WTC11 (cell line): ENCODE measurements at regions not wholly inside any gene's neighbourhood (a gene's known extent, or its start where the extent isn't known, plus 50 kb on each side); places are given as distances from the start of the nearest gene placed in this dataset.

Experiments used
- ATAC-seq: fragments of 200-7000 bp; cut with Tn5 transposase; 2 replicates; pipeline ENCODE4 v1.10.0; 2021; ENCODE audit warnings: mild to moderate bottlenecking, moderate library complexity
- CTCF ChIA-PET: fragments of 300-600 bp; sonication (Branson Sonifier 250); formaldehyde crosslinking; loops from one replicate; lab custom pipeline; 2021; ENCODE audit warnings: antibody characterized with exemption; lab: Charles Lee
- POLR2A ChIA-PET: fragments of 350-600 bp; sonication (Branson Sonifier 250); formaldehyde crosslinking; loops from one replicate; lab custom pipeline; 2021; ENCODE audit warnings: antibody characterized with exemption; lab: Charles Lee
- DNase-seq: peaks from one replicate; pipeline ENCODE4 v3.0.0; 2021; ENCODE audit warnings: low spot score
- H3K27ac Mint-ChIP-seq: 2 replicates; pipeline ENCODE4 v1.8.0; 2021; ENCODE audit warnings: mixed read lengths
- H3K27me3 Mint-ChIP-seq: 2 replicates; pipeline ENCODE4 v1.8.0; 2021; ENCODE audit warnings: low read depth, mild to moderate bottlenecking, moderate library complexity, mixed read lengths
- H3K36me3 Mint-ChIP-seq: 2 replicates; pipeline ENCODE4 v1.8.0; 2021; ENCODE audit warnings: mixed read lengths
- H3K4me1 Mint-ChIP-seq: 2 replicates; pipeline ENCODE4 v1.8.0; 2022; ENCODE audit warnings: mixed read lengths
- H3K4me3 Mint-ChIP-seq: 2 replicates; pipeline ENCODE4 v1.8.0; 2021; ENCODE audit warnings: mild to moderate bottlenecking, moderate library complexity, mixed read lengths
- H3K9me3 Mint-ChIP-seq: 2 replicates; pipeline ENCODE4 v1.8.0; 2021; ENCODE audit warnings: mixed read lengths
- ESRRA ChIP-seq: sonication (generic); formaldehyde crosslinking; IDR thresholded peaks from 2 replicates; pipeline ENCODE4 v1.8.1; 2022; ENCODE audit warnings: mild to moderate bottlenecking, missing genetic modification reagents, borderline replicate concordance
- ETV6 ChIP-seq: sonication (generic); formaldehyde crosslinking; IDR thresholded peaks from 2 replicates; pipeline ENCODE4 v1.8.1; 2022; ENCODE audit warnings: mild to moderate bottlenecking, missing genetic modification reagents
- GABPB1 ChIP-seq: sonication (generic); formaldehyde crosslinking; IDR thresholded peaks from 2 replicates; pipeline ENCODE4 v1.8.1; 2023; ENCODE audit warnings: mild to moderate bottlenecking, missing genetic modification reagents
- GRHL2 ChIP-seq: fragments of 250-450 bp; sonication (Bioruptor Pico); IDR thresholded peaks from 2 replicates; pipeline ENCODE4 v1.8.0; 2022; ENCODE audit warnings: mild to moderate bottlenecking, moderate library complexity; ENCODE audit not compliant: insufficient replicate concordance, severe bottlenecking
- IRF2 ChIP-seq: sonication (generic); formaldehyde crosslinking; IDR thresholded peaks from 2 replicates; pipeline ENCODE4 v1.8.0; 2022; ENCODE audit warnings: low read depth, missing genetic modification reagents, borderline replicate concordance
- MXD4 ChIP-seq: fragments of 250-450 bp; sonication (Bioruptor Pico); IDR thresholded peaks from 2 replicates; pipeline ENCODE4 v1.8.0; 2021; ENCODE audit warnings: mild to moderate bottlenecking, moderate library complexity, borderline replicate concordance
- NR3C1 ChIP-seq: sonication (generic); formaldehyde crosslinking; conservative IDR thresholded peaks from 2 replicates; pipeline ENCODE4 v1.8.1; 2023; ENCODE audit warnings: low read depth, mild to moderate bottlenecking, missing genetic modification reagents
- OVOL2 ChIP-seq: fragments of 250-450 bp; sonication (Bioruptor Pico); IDR thresholded peaks from 2 replicates; pipeline ENCODE4 v1.9.0; 2021; ENCODE audit warnings: mild to moderate bottlenecking, borderline replicate concordance
- TEAD1 ChIP-seq: sonication (generic); formaldehyde crosslinking; IDR thresholded peaks from 2 replicates; pipeline ENCODE4 v1.8.0; 2022; ENCODE audit warnings: mild to moderate bottlenecking, missing genetic modification reagents
- TEAD4 ChIP-seq: sonication (generic); formaldehyde crosslinking; IDR thresholded peaks from 2 replicates; pipeline ENCODE4 v1.8.0; 2022; ENCODE audit warnings: mild to moderate bottlenecking, missing genetic modification reagents
- TP53 ChIP-seq: sonication (generic); formaldehyde crosslinking; IDR thresholded peaks from 2 replicates; pipeline ENCODE4 v1.8.1; 2023; ENCODE audit warnings: mild to moderate bottlenecking, missing genetic modification reagents
- ZNF219 ChIP-seq: sonication (generic); formaldehyde crosslinking; IDR thresholded peaks from 2 replicates; pipeline ENCODE4 v1.8.0; 2023; ENCODE audit warnings: missing genetic modification reagents, mild to moderate bottlenecking, borderline replicate concordance
- ZNF317 ChIP-seq: sonication (generic); formaldehyde crosslinking; IDR thresholded peaks from 2 replicates; pipeline ENCODE4 v1.8.1; 2023; ENCODE audit warnings: low read depth, mild to moderate bottlenecking, moderate library complexity, missing genetic modification reagents, borderline replicate concordance
- ZNF396 ChIP-seq: fragments of 250-450 bp; sonication (Bioruptor Pico); IDR thresholded peaks from 2 replicates; pipeline ENCODE4 v1.8.0; 2021; ENCODE audit warnings: mild to moderate bottlenecking, moderate library complexity, borderline replicate concordance
- TF ChIP-seq, protein P1 (sequence below): fragments of 250-450 bp; sonication (Bioruptor Pico); IDR thresholded peaks from 2 replicates; pipeline ENCODE4 v2.1.2; 2022; ENCODE audit warnings: mild to moderate bottlenecking, moderate library complexity
- TF ChIP-seq, protein P2 (sequence below): sonication (generic); formaldehyde crosslinking; IDR thresholded peaks from 2 replicates; pipeline ENCODE4 v1.8.0; 2023; ENCODE audit warnings: mild to moderate bottlenecking, missing genetic modification reagents
- TF ChIP-seq, protein P3 (sequence below): fragments of 250-450 bp; sonication (Bioruptor Pico); IDR thresholded peaks from 2 replicates; pipeline ENCODE4 v1.8.0; 2021; ENCODE audit warnings: mild to moderate bottlenecking
- TF ChIP-seq, protein P4 (sequence below): sonication (generic); formaldehyde crosslinking; IDR thresholded peaks from 2 replicates; pipeline ENCODE4 v1.8.0; 2023; ENCODE audit warnings: missing genetic modification reagents, mild to moderate bottlenecking, borderline replicate concordance
- TF ChIP-seq, protein P5 (sequence below): fragments of 200-600 bp; IDR thresholded peaks from 2 replicates; pipeline ENCODE4 v1.8.0; 2022; ENCODE audit warnings: antibody characterized with exemption

DNA sequence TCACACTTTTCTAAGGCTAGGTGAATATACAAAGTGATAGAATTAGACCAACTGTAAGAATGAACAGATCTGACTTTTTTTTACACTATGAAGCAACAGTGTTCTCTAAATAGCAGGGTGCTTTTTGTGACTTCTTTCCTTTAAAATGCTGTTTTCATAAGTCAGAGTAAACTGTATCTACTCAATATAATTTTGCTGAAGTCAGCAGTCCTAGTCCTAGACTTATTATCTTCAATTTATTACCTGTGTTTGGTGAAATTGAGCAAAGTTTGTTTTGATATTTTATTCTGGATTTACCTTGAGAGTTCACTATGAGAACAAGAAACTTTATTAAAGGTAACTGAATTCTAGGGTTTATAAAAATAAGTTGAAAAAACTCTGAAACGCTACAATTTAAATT is 651.3 kb upstream of the MIS18BP1 start (continued):
- no peak for TF ChIP-seq TEAD1
- TF ChIP-seq, protein P1, sequence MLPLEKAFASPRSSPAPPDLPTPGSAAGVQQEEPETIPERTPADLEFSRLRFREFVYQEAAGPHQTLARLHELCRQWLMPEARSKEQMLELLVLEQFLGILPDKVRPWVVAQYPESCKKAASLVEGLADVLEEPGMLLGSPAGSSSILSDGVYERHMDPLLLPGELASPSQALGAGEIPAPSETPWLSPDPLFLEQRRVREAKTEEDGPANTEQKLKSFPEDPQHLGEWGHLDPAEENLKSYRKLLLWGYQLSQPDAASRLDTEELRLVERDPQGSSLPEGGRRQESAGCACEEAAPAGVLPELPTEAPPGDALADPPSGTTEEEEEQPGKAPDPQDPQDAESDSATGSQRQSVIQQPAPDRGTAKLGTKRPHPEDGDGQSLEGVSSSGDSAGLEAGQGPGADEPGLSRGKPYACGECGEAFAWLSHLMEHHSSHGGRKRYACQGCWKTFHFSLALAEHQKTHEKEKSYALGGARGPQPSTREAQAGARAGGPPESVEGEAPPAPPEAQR (CRISPR knock-in tag): no peak
- TF ChIP-seq, protein P2, sequence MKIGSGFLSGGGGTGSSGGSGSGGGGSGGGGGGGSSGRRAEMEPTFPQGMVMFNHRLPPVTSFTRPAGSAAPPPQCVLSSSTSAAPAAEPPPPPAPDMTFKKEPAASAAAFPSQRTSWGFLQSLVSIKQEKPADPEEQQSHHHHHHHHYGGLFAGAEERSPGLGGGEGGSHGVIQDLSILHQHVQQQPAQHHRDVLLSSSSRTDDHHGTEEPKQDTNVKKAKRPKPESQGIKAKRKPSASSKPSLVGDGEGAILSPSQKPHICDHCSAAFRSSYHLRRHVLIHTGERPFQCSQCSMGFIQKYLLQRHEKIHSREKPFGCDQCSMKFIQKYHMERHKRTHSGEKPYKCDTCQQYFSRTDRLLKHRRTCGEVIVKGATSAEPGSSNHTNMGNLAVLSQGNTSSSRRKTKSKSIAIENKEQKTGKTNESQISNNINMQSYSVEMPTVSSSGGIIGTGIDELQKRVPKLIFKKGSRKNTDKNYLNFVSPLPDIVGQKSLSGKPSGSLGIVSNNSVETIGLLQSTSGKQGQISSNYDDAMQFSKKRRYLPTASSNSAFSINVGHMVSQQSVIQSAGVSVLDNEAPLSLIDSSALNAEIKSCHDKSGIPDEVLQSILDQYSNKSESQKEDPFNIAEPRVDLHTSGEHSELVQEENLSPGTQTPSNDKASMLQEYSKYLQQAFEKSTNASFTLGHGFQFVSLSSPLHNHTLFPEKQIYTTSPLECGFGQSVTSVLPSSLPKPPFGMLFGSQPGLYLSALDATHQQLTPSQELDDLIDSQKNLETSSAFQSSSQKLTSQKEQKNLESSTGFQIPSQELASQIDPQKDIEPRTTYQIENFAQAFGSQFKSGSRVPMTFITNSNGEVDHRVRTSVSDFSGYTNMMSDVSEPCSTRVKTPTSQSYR (CRISPR knock-in tag): no peak
- TF ChIP-seq TP53 (CRISPR knock-in tag): no peak
- TF ChIP-seq, protein P3, sequence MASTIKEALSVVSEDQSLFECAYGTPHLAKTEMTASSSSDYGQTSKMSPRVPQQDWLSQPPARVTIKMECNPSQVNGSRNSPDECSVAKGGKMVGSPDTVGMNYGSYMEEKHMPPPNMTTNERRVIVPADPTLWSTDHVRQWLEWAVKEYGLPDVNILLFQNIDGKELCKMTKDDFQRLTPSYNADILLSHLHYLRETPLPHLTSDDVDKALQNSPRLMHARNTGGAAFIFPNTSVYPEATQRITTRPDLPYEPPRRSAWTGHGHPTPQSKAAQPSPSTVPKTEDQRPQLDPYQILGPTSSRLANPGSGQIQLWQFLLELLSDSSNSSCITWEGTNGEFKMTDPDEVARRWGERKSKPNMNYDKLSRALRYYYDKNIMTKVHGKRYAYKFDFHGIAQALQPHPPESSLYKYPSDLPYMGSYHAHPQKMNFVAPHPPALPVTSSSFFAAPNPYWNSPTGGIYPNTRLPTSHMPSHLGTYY: no peak

DNA sequence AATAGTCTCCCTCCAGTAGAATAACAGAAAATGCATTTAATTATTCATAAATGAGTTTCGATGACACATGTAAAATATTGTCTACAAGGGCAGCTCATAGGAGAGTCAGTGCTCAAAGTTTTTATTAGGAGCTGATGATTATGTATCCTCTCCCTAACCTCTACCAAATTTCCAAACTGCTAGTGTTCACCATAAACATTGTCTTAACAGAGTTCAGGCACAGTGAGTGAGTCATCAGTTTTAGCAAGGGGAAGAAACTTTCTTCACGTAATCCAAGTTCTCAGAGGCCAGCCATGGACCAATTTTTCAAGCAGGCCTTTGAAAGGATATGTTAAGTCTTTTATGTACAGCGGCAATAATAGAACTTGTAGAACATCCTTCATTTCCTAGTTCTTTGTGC is 649.2 kb upstream of the MIS18BP1 start:
- TF ChIP-seq, protein P2 (CRISPR knock-in tag): no peak
- TF ChIP-seq ESRRA (CRISPR knock-in tag) (no peak), ZNF219 (CRISPR knock-in tag) (no peak), ZNF396 (CRISPR knock-in tag) (no peak), MXD4 (CRISPR knock-in tag) (no peak), NR3C1 (CRISPR knock-in tag) (no peak), ETV6 (CRISPR knock-in tag) (no peak)
- H3K27ac Mint-ChIP-seq: no peak overlapping the region
- DNase-seq (no peak), ATAC-seq (no peak)
- no peaks in the 10 kb centered on the region for H3K4me1 Mint-ChIP-seq
- H3K9me3 Mint-ChIP-seq: peaks cover 22% of the 10 kb centered on the region
- CTCF ChIA-PET: no interaction called here
- H3K4me3 Mint-ChIP-seq: no peak overlapping the region
- POLR2A ChIA-PET: no interaction called here
- H3K36me3 Mint-ChIP-seq: no peaks in the 10 kb centered on the region
- no peaks in the 10 kb centered on the region for H3K27me3 Mint-ChIP-seq

DNA sequence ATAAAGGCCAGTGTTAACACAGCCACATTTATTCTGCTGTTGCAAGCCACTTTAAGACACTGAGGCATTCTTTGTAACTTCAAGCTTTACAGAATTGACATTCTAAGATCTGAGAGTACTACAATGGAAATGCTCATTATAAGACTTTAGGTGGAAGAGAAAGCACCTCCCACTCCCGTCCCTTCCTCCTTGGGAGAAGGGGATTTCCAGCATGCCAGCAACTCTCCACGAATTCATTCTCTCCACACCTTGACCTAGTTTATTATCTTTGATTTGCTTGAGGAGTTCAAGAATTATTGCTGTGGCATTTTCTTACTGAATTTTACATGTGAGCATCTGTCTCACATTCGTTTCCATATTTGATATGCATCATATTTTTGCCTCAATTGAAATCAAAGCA is 644.4 kb upstream of the MIS18BP1 start:
- peaks cover 36% of the 10 kb centered on the region for H3K9me3 Mint-ChIP-seq
- ChIA-PET CTCF (no interaction called here), POLR2A (no interaction called here)
- no peak overlapping the region for H3K4me3 Mint-ChIP-seq
- ATAC-seq (no peak), DNase-seq (no peak)
- no peaks in the 10 kb centered on the region for H3K36me3 Mint-ChIP-seq
- peaks cover 3% of the 10 kb centered on the region for H3K4me1 Mint-ChIP-seq
- H3K27ac Mint-ChIP-seq: no peak overlapping the region
- no peaks in the 10 kb centered on the region for H3K27me3 Mint-ChIP-seq
- TF ChIP-seq TEAD4 (CRISPR knock-in tag): no peak
- TF ChIP-seq, protein P4, sequence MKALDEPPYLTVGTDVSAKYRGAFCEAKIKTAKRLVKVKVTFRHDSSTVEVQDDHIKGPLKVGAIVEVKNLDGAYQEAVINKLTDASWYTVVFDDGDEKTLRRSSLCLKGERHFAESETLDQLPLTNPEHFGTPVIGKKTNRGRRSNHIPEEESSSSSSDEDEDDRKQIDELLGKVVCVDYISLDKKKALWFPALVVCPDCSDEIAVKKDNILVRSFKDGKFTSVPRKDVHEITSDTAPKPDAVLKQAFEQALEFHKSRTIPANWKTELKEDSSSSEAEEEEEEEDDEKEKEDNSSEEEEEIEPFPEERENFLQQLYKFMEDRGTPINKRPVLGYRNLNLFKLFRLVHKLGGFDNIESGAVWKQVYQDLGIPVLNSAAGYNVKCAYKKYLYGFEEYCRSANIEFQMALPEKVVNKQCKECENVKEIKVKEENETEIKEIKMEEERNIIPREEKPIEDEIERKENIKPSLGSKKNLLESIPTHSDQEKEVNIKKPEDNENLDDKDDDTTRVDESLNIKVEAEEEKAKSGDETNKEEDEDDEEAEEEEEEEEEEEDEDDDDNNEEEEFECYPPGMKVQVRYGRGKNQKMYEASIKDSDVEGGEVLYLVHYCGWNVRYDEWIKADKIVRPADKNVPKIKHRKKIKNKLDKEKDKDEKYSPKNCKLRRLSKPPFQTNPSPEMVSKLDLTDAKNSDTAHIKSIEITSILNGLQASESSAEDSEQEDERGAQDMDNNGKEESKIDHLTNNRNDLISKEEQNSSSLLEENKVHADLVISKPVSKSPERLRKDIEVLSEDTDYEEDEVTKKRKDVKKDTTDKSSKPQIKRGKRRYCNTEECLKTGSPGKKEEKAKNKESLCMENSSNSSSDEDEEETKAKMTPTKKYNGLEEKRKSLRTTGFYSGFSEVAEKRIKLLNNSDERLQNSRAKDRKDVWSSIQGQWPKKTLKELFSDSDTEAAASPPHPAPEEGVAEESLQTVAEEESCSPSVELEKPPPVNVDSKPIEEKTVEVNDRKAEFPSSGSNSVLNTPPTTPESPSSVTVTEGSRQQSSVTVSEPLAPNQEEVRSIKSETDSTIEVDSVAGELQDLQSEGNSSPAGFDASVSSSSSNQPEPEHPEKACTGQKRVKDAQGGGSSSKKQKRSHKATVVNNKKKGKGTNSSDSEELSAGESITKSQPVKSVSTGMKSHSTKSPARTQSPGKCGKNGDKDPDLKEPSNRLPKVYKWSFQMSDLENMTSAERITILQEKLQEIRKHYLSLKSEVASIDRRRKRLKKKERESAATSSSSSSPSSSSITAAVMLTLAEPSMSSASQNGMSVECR (CRISPR knock-in tag): no peak
- TF ChIP-seq, protein P5, sequence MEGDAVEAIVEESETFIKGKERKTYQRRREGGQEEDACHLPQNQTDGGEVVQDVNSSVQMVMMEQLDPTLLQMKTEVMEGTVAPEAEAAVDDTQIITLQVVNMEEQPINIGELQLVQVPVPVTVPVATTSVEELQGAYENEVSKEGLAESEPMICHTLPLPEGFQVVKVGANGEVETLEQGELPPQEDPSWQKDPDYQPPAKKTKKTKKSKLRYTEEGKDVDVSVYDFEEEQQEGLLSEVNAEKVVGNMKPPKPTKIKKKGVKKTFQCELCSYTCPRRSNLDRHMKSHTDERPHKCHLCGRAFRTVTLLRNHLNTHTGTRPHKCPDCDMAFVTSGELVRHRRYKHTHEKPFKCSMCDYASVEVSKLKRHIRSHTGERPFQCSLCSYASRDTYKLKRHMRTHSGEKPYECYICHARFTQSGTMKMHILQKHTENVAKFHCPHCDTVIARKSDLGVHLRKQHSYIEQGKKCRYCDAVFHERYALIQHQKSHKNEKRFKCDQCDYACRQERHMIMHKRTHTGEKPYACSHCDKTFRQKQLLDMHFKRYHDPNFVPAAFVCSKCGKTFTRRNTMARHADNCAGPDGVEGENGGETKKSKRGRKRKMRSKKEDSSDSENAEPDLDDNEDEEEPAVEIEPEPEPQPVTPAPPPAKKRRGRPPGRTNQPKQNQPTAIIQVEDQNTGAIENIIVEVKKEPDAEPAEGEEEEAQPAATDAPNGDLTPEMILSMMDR: no peak
- no peak for TF ChIP-seq IRF2 (CRISPR knock-in tag)
- no peak for TF ChIP-seq OVOL2 (CRISPR knock-in tag)
- no peak for TF ChIP-seq ZNF317 (CRISPR knock-in tag)
- no peak for TF ChIP-seq ETV6 (CRISPR knock-in tag)
- TF ChIP-seq GABPB1 (CRISPR knock-in tag): no peak
- TF ChIP-seq NR3C1 (CRISPR knock-in tag): no peak
- TF ChIP-seq GRHL2 (CRISPR knock-in tag): no peak
- no peak for TF ChIP-seq TP53 (CRISPR knock-in tag)
